ENCODE measurements at regions not wholly inside any gene's neighbourhood (a gene's known extent, or its start where the extent isn't known, plus 50 kb on each side); places are given as distances from the start of the nearest gene placed in this dataset.
"Not testable (repeated sequence)": the region's sequence is repeated elsewhere in the genome, so short reads cannot be mapped to it uniquely, and the experiment has no call there.

DNA sequence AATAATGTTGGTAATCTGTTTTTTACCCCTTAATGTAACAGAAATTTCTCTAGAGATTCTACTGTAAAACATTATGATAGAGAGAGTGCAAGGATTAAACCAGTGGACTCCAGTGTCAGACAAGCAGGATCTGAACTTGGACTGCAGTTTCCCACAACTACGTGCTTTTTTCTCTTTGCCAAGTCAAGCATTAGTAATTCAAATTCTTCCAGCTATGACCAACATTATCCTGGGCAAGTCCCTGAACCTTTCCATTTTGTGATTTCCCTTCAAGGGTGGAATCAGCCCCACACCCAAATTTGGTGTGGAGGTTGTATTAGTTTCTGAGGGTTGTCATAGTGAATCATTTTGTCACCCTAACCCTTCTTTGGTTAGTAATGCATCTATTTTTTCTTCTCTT, 482.0 kb downstream of the ZNF516 start:
- FAIRE-seq (peak; percentile 25), DNase-seq (ENCODE audit: insufficient read length, low spot score) (no peak)
- TF ChIP-seq, protein P1, sequence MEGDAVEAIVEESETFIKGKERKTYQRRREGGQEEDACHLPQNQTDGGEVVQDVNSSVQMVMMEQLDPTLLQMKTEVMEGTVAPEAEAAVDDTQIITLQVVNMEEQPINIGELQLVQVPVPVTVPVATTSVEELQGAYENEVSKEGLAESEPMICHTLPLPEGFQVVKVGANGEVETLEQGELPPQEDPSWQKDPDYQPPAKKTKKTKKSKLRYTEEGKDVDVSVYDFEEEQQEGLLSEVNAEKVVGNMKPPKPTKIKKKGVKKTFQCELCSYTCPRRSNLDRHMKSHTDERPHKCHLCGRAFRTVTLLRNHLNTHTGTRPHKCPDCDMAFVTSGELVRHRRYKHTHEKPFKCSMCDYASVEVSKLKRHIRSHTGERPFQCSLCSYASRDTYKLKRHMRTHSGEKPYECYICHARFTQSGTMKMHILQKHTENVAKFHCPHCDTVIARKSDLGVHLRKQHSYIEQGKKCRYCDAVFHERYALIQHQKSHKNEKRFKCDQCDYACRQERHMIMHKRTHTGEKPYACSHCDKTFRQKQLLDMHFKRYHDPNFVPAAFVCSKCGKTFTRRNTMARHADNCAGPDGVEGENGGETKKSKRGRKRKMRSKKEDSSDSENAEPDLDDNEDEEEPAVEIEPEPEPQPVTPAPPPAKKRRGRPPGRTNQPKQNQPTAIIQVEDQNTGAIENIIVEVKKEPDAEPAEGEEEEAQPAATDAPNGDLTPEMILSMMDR (IDR thresholded peaks at IDR 0.05; ENCODE audit: insufficient read depth, missing control alignments): no peak

GRCh38 chr18:76005632-76006208, 489.3 kb downstream of the ZNF516 start:
- DNase-seq (ENCODE audit: insufficient read length, low spot score): no peak
- FAIRE-seq: no peak
- TF ChIP-seq, protein P1 (IDR thresholded peaks at IDR 0.05; ENCODE audit: insufficient read depth, missing control alignments): no peak

DNA sequence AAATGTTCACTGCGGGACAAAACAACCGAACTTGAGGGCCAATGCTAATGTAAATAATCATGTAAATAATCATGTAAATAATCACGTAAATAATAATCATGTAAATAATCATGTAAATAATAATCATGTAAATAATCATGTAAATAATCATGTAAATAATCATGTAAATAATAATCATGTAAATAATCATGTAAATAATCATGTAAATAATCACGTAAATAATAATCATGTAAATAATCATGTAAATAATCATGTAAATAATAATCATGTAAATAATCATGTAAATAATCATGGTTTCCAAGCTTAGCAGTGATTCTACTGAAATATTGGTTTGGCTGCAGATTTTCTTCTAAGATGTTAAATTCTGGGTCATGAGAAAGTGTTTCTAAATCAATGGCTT, 507.1 kb downstream of the ZNF516 start:
- DNase-seq (ENCODE audit: insufficient read length, low spot score): not testable (repeated sequence)
- peak; percentile 78 for FAIRE-seq

DNA sequence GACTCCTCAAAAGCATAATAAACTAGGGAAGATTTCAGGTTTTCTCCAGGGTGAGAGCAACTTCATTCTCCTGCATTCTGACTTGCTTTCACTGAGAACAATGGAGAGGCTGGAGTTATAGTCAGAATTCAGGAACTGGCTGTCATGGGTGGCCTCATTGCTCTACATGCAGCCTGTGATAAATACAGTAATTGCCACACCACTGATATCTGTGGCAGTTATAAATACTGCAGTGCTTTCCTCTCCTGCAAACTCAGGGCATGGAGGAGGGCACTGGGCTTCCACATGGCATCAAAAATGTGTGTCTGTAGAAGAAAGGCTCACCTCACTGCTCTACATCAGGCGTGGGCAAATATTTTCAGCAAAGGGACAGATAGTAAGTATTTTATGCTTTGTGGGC, 510.2 kb downstream of the ZNF516 start:
- DNase-seq (ENCODE audit: insufficient read length, low spot score) (no peak), FAIRE-seq (no peak)
- TF ChIP-seq, protein P1 (IDR thresholded peaks at IDR 0.05; ENCODE audit: insufficient read depth, missing control alignments): no peak

GRCh38 chr18:75981102-75981501, 513.9 kb downstream of the ZNF516 start:
- TF ChIP-seq, protein P1 (IDR thresholded peaks at IDR 0.05; ENCODE audit: insufficient read depth, missing control alignments): no peak
- DNase-seq (ENCODE audit: insufficient read length, low spot score) (no peak), FAIRE-seq (no peak)

DNA sequence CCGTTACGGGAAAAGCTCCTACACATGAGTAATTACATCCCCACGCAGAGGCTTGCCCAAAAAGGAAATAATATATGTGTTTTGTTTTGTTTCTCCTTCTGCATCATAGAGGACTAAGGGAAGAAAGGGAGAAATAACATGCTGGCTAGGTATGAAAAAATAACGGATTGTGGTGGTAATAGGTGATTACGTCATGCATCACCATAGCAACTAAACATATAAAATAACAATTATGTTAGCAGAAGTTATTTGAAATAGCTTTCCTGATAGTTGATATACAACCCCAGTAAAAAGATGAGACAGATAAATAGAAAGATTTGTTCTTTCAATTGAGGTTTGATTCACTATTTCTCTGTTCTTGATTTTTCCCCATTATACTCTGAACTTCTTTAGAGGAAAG, 518.0 kb downstream of the ZNF516 start:
- FAIRE-seq (peak; percentile 97), DNase-seq (ENCODE audit: insufficient read length, low spot score) (no peak)
- TF ChIP-seq, protein P1 (IDR thresholded peaks at IDR 0.05; ENCODE audit: insufficient read depth, missing control alignments): no peak

GRCh38 chr18:75970212-75970611, 524.8 kb downstream of the ZNF516 start:
- DNase-seq (ENCODE audit: insufficient read length, low spot score) (no peak), FAIRE-seq (peak; percentile 85)
- TF ChIP-seq, protein P1 (IDR thresholded peaks at IDR 0.05; ENCODE audit: insufficient read depth, missing control alignments): no peak

- TF ChIP-seq, protein P1 (IDR thresholded peaks at IDR 0.05; ENCODE audit: insufficient read depth, missing control alignments): no peak
- FAIRE-seq (no peak), DNase-seq (ENCODE audit: insufficient read length, low spot score) (no peak)
These were observed 528.6 kb downstream of the ZNF516 start for GRCh38 chr18:75966431-75966830.
